Esophagus muscularis mucosa (tissue), 4 donors: ENCODE measurements at regions not wholly inside any gene's neighbourhood (a gene's known extent, or its start where the extent isn't known, plus 50 kb on each side); places are given as distances from the start of the nearest gene placed in this dataset.

Experiments
- DNase-seq: peaks from one replicate; pipeline ENCODE4 v3.0.0-alpha.2; 2017; ENCODE audit errors: extremely low spot score
- H3K27ac ChIP-seq, 4 donors: fragments of 200-600 bp; sonication (generic); replicated peaks in 1 of 4; 1 replicate in 3 of 4; 2 replicates in 1 of 4; pipeline ENCODE4 v1.5.1; 2016 to 2019; ENCODE audit warnings: mild to moderate bottlenecking in 1 of 4
- H3K27me3 ChIP-seq, 4 donors: fragments of 200-600 bp; sonication (generic); one replicate each; pipeline versions ENCODE4 v1.5.1 to v1.6.0; 2016 to 2019
- H3K36me3 ChIP-seq, 4 donors: fragments of 200-600 bp; sonication (generic); one replicate each; pipeline ENCODE4 v1.5.1; 2016 to 2019
- H3K4me1 ChIP-seq, 4 donors: fragments of 200-600 bp; sonication (generic); one replicate each; pipeline ENCODE4 v1.5.1; 2016 to 2019
- H3K4me3 ChIP-seq, 4 donors: fragments of 200-600 bp; sonication (generic); 1 replicate in 2 of 4; 2 replicates in 2 of 4; pipeline ENCODE4 v1.5.1; 2016 to 2019; ENCODE audit warnings: mild to moderate bottlenecking in 4 of 4, moderate library complexity in 1 of 4
- H3K9me3 ChIP-seq, 4 donors: fragments of 200-600 bp; sonication (generic); 1 replicate in 3 of 4; 2 replicates in 1 of 4; pipeline ENCODE4 v1.5.1; 2016 to 2019
- CTCF ChIP-seq, 3 experiments: fragments of 200-600 bp in 2 of 3; fragments of 450-650 bp in 1 of 3; sonication (generic) in 2 of 3; IDR thresholded peaks; one replicate each; pipeline ENCODE4 v1.5.1; 2017 to 2019; ENCODE audit warnings: antibody characterized with exemption in 3 of 3, mild to moderate bottlenecking in 2 of 3, moderate library complexity in 1 of 3
- EP300 ChIP-seq: sonication (generic); formaldehyde crosslinking; IDR thresholded peaks from one replicate; pipeline ENCODE4 v1.6.1; 2017; ENCODE audit warnings: antibody characterized with exemption
- POLR2A ChIP-seq: fragments of 450-650 bp; IDR thresholded peaks from one replicate; pipeline ENCODE4 v1.6.1; 2017; ENCODE audit warnings: antibody characterized with exemption, moderate library complexity, mild to moderate bottlenecking, low read depth
- POLR2AphosphoS5 ChIP-seq, 2 donors: sonication (generic); formaldehyde crosslinking; IDR thresholded peaks; one replicate each; pipeline ENCODE4 v1.6.1; 2017; ENCODE audit warnings: antibody characterized with exemption in 2 of 2
- WGBS: methylation state at CpG from one replicate; pipeline ENCODE4 v1.1.5; 2018; 5-methylcytosine and 5-hydroxymethylcytosine counted together
- intact Hi-C: fragments of 100-400 bp; cut with DNase I; formaldehyde crosslinking; loops from one replicate; pipeline ENCODE4 v1.15.1; 2023

GRCh38 chr6:140209775-140210174, 835.3 kb upstream of the CITED2 start:
- no peak overlapping the region for H3K27ac ChIP-seq
- no peak for TF ChIP-seq CTCF (IDR thresholded peaks at IDR 0.05)
- no peak for TF ChIP-seq POLR2AphosphoS5 (IDR thresholded peaks at IDR 0.05)
- no peak for TF ChIP-seq EP300
- no peaks in the 10 kb centered on the region for H3K27me3 ChIP-seq
- DNase-seq: no peak
- H3K9me3 ChIP-seq: no peaks in the 10 kb centered on the region
- H3K4me1 ChIP-seq: peaks cover 0 to 11% (median 5%) of the 10 kb centered on the region in 4 donors
- 62% methylated on average over 1 of the region's 1 CpG for WGBS
- no peak overlapping the region for H3K4me3 ChIP-seq
- H3K36me3 ChIP-seq: no peaks in the 10 kb centered on the region
- intact Hi-C loops: no loop called here

- TF ChIP-seq POLR2A: no peak
- TF ChIP-seq EP300: no peak
- no peak for TF ChIP-seq POLR2AphosphoS5 (IDR thresholded peaks at IDR 0.05)
- TF ChIP-seq CTCF (IDR thresholded peaks at IDR 0.05): no peak
- H3K36me3 ChIP-seq: no peaks in the 10 kb centered on the region
- peak overlapping the region in 1 of 4 donors; percentile 1 for H3K4me3 ChIP-seq
- no peak overlapping the region for H3K27ac ChIP-seq
- H3K27me3 ChIP-seq: no peaks in the 10 kb centered on the region
- DNase-seq: no peak
- whole genome bisulfite sequencing: 38% methylated on average over 5 of the region's 5 CpGs
- no peaks in the 10 kb centered on the region for H3K9me3 ChIP-seq
- H3K4me1 ChIP-seq: peaks cover 10 to 24% (median 17%) of the 10 kb centered on the region in 4 donors
- intact Hi-C loops: no loop called here
These were observed 833.8 kb upstream of the CITED2 start for GRCh38 chr6:140208286-140208685.

GRCh38 chr6:140205795-140206593, 831.5 kb upstream of the CITED2 start:
- Histone ChIP-seq H3K9me3 (no peaks in the 10 kb centered on the region), H3K36me3 (no peaks in the 10 kb centered on the region), H3K27ac (peak overlapping the region in 1 of 4 donors; percentile 11), H3K4me1 (peaks cover 17 to 32% (median 25%) of the 10 kb centered on the region in 4 donors), H3K27me3 (no peaks in the 10 kb centered on the region), H3K4me3 (no peak overlapping the region)
- TF ChIP-seq EP300: no peak
- TF ChIP-seq POLR2A: no peak
- TF ChIP-seq CTCF (IDR thresholded peaks at IDR 0.05): no peak
- TF ChIP-seq POLR2AphosphoS5 (IDR thresholded peaks at IDR 0.05): no peak
- no peak for DNase-seq
- intact Hi-C loops: no loop called here
- WGBS: 88% methylated on average over 12 of the region's 12 CpGs

GRCh38 chr6:140204154-140204553, 829.7 kb upstream of the CITED2 start:
- no peaks in the 10 kb centered on the region for H3K9me3 ChIP-seq
- peak overlapping the region in 2 of 4 donors; percentile 38 to 46 for H3K27ac ChIP-seq
- no peak for TF ChIP-seq POLR2AphosphoS5 (IDR thresholded peaks at IDR 0.05)
- TF ChIP-seq CTCF (IDR thresholded peaks at IDR 0.05): no peak
- TF ChIP-seq EP300: no peak
- no peak for TF ChIP-seq POLR2A
- H3K4me3 ChIP-seq: no peak overlapping the region
- DNase-seq: no peak
- intact Hi-C loops: no loop called here
- H3K36me3 ChIP-seq: no peaks in the 10 kb centered on the region
- peaks cover 17 to 27% (median 24%) of the 10 kb centered on the region in 4 donors for H3K4me1 ChIP-seq
- no peaks in the 10 kb centered on the region for H3K27me3 ChIP-seq
